A673 (cell line): ENCODE measurements at regions not wholly inside any gene's neighbourhood (a gene's known extent, or its start where the extent isn't known, plus 50 kb on each side); places are given as distances from the start of the nearest gene placed in this dataset.

Experiments used
- EZH2 ChIP-seq: fragments of 200-600 bp; sonication (generic); IDR thresholded peaks from 2 replicates; pipeline ENCODE4 v1.6.1; 2017; ENCODE audit warnings: borderline replicate concordance, low read depth, mild to moderate bottlenecking, mixed read lengths, antibody characterized with exemption, low read length; ENCODE audit not compliant: poor library complexity, severe bottlenecking
- TF ChIP-seq, protein P1 (sequence below): fragments of 300-800, 200-600 bp; sonication (generic); conservative IDR thresholded peaks from 2 replicates; pipeline ENCODE4 v1.5.1; 2017; ENCODE audit warnings: low read depth, mild to moderate bottlenecking, antibody characterized with exemption, low read length, moderate library complexity, mixed read lengths

DNA sequence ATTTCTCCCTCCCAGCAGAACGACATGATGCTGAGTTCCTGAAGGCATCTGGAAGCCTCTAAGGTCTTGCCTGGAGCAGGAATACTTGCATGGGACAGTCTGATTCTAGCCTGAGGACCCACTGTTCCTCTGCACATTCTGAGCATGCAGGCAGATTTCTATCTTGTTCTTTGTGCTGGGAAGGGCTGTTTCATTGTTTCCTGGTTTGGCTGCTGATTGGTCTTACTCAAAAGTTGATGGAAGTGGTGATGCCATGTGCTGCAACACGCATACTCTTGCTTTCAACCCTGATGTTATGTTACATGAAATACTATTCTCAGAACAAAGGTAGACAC is 307.0 kb downstream of the GATA3 start:
- TF ChIP-seq, protein P1, sequence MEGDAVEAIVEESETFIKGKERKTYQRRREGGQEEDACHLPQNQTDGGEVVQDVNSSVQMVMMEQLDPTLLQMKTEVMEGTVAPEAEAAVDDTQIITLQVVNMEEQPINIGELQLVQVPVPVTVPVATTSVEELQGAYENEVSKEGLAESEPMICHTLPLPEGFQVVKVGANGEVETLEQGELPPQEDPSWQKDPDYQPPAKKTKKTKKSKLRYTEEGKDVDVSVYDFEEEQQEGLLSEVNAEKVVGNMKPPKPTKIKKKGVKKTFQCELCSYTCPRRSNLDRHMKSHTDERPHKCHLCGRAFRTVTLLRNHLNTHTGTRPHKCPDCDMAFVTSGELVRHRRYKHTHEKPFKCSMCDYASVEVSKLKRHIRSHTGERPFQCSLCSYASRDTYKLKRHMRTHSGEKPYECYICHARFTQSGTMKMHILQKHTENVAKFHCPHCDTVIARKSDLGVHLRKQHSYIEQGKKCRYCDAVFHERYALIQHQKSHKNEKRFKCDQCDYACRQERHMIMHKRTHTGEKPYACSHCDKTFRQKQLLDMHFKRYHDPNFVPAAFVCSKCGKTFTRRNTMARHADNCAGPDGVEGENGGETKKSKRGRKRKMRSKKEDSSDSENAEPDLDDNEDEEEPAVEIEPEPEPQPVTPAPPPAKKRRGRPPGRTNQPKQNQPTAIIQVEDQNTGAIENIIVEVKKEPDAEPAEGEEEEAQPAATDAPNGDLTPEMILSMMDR, result no peak
- TF ChIP-seq EZH2, result no peak
